Inflammatory macrophage treated with lipopolysaccharide for 1 hour (primary cell): ENCODE measurements at regions not wholly inside any gene's neighbourhood (a gene's known extent, or its start where the extent isn't known, plus 50 kb on each side); places are given as distances from the start of the nearest gene placed in this dataset.
"Not testable (repeated sequence)": the region's sequence is repeated elsewhere in the genome, so short reads cannot be mapped to it uniquely, and the experiment has no call there.

ENCODE experiments used
- DNase-seq, 2 donors: peaks; one replicate each; pipeline ENCODE4 v3.0.0-alpha.2; 2020 to 2022

- no peak for DNase-seq
These were observed 632.4 kb upstream of the LRRTM4 start for GRCh38 chr2:78154586-78154985.

GRCh38 chr2:78162202-78162601 is 640.0 kb upstream of the LRRTM4 start:
- DNase-seq, result no peak

- DNase-seq, result not testable (repeated sequence)
These were observed 650.0 kb upstream of the LRRTM4 start for GRCh38 chr2:78172157-78172556.

- DNase-seq, result no peak
These were observed 653.5 kb upstream of the LRRTM4 start for GRCh38 chr2:78175645-78176044.

GRCh38 chr2:78201064-78201575 is 678.9 kb upstream of the LRRTM4 start:
- no peak for DNase-seq

- DNase-seq, result no peak
These were observed 680.2 kb upstream of the LRRTM4 start for GRCh38 chr2:78202366-78202765.

- no peak for DNase-seq
These were observed 681.0 kb upstream of the LRRTM4 start for GRCh38 chr2:78202986-78203670.

GRCh38 chr2:78218066-78218465 is 695.9 kb upstream of the LRRTM4 start:
- no peak for DNase-seq

- DNase-seq, result no peak
These were observed 715.5 kb upstream of the LRRTM4 start for GRCh38 chr2:78237704-78238103.

GRCh38 chr2:78245394-78246135 is 723.4 kb upstream of the LRRTM4 start:
- no peak for DNase-seq

GRCh38 chr2:78251708-78252107 is 729.5 kb upstream of the LRRTM4 start:
- no peak for DNase-seq

GRCh38 chr2:78260861-78261260 is 738.7 kb upstream of the LRRTM4 start:
- no peak for DNase-seq

- DNase-seq, result no peak
These were observed 739.3 kb upstream of the LRRTM4 start for GRCh38 chr2:78261454-78261853.

- DNase-seq, result not testable (repeated sequence)
These were observed 739.9 kb upstream of the LRRTM4 start for GRCh38 chr2:78262089-78262488.

- no peak for DNase-seq
These were observed 740.7 kb upstream of the LRRTM4 start for GRCh38 chr2:78262713-78263375.

- no peak for DNase-seq
These were observed 741.4 kb upstream of the LRRTM4 start for GRCh38 chr2:78263571-78263970.

GRCh38 chr2:78264130-78264529 is 742.0 kb upstream of the LRRTM4 start:
- DNase-seq, result no peak

GRCh38 chr2:78281164-78281563 is 744.3 kb upstream of the REG3G start:
- DNase-seq, result no peak

- no peak for DNase-seq
These were observed 734.8 kb upstream of the REG3G start for GRCh38 chr2:78290581-78291214.

- DNase-seq, result no peak
These were observed 731.7 kb upstream of the REG3G start for GRCh38 chr2:78293768-78294167.

GRCh38 chr2:78301166-78301789 is 724.2 kb upstream of the REG3G start:
- DNase-seq, result no peak

GRCh38 chr2:78304678-78305077 is 720.8 kb upstream of the REG3G start:
- DNase-seq, result no peak

- DNase-seq, result no peak
These were observed 716.0 kb upstream of the REG3G start for GRCh38 chr2:78309460-78309859.
